Coronary artery (tissue), 2 donors: ENCODE measurements at regions not wholly inside any gene's neighbourhood (a gene's known extent, or its start where the extent isn't known, plus 50 kb on each side); places are given as distances from the start of the nearest gene placed in this dataset.

Experiments
- DNase-seq: peaks from one replicate; pipeline ENCODE4 v3.0.0-alpha.2; 2017; ENCODE audit warnings: low spot score
- H3K27ac ChIP-seq, 2 donors: fragments of 200-600 bp; sonication (generic); one replicate each; pipeline ENCODE4 v1.5.1; 2016 to 2019
- H3K4me3 ChIP-seq: fragments of 200-600 bp; sonication (generic); 2 replicates; pipeline ENCODE4 v1.5.1; 2016; ENCODE audit warnings: mild to moderate bottlenecking, moderate library complexity
- CTCF ChIP-seq: fragments of 200-600 bp; sonication (generic); IDR thresholded peaks from one replicate; pipeline ENCODE4 v1.5.1; 2019; ENCODE audit warnings: antibody characterized with exemption

GRCh38 chr6:166853371-166854325 lies 102.7 kb downstream of the RNASET2 start:
- no peak overlapping the region for H3K4me3 ChIP-seq
- no peak for TF ChIP-seq CTCF
- H3K27ac ChIP-seq: no peak overlapping the region
- no peak for DNase-seq

- H3K27ac ChIP-seq: no peak overlapping the region
- no peak for TF ChIP-seq CTCF
- no peak overlapping the region for H3K4me3 ChIP-seq
- DNase-seq: no peak
Measured at GRCh38 chr6:166852451-166852975, 103.8 kb downstream of the RNASET2 start.

DNA sequence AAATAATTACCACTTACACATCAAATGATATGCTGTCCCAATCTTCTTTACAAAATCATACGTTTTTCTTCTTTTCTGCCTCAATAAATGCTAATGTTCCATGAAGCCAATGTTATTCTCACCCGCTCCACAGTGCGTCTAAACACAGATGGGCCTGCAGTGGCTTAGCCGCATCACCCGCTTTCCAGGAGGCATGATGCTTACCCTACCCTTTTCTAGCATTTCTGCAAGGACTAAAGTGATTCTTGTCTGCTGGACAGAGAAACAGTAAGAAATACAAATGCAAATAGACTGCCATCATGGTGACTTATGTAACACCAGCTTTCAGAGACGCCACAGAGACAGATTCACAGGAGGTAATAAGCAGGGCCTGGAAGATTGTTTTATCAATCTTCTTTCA lies 104.4 kb downstream of the RNASET2 start:
- no peak overlapping the region for H3K27ac ChIP-seq
- no peak for TF ChIP-seq CTCF
- no peak overlapping the region for H3K4me3 ChIP-seq
- DNase-seq: no peak

DNA sequence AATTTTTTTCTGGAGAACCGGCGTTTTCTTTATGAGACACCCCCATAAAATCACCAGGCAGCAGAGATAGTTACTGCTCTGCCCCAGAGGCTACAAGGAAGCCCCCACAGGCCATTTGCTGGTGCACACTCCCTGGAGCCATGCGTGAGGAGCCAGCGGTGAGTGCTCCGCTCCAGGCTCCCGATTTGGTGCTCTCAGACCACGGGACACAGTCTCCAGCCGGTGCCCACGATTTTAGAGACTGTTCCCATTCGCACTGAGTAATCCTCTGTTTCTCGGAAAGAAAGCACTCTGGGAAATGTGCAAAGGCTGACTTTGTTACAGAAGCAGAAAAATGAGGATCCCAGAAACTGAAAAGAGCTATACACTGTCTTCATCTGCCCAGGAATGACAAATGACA lies 104.9 kb downstream of the RNASET2 start:
- no peak for DNase-seq
- no peak for TF ChIP-seq CTCF
- Histone ChIP-seq H3K27ac (no peak overlapping the region), H3K4me3 (no peak overlapping the region)

DNA sequence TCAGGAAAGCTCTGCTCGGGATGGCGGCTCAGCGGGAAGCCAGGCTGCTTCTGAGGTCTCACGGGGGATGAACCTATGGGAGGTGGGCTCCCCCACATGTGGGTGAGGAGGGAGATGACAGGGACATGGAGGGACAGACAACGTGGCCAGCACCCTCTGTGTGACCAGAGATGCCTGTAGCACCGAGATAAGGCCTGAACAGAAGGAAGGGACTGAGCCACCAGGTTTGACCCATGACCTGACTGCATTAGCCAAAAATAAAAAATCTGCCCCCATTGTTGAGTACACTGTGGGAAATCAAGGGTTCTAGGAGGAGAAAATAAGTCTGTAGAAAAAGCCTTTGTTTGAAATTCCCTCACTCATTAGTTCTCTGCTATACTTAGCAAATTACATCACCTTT lies 105.7 kb downstream of the RNASET2 start:
- DNase-seq: no peak
- no peak overlapping the region for H3K27ac ChIP-seq
- no peak for TF ChIP-seq CTCF

GRCh38 chr6:166849749-166850183 lies 106.6 kb downstream of the RNASET2 start:
- no peak overlapping the region for H3K27ac ChIP-seq
- TF ChIP-seq CTCF: no peak
- no peak for DNase-seq
- no peak overlapping the region for H3K4me3 ChIP-seq

More for the DNA sequence above, 105.7 kb downstream of the RNASET2 start:
- H3K4me3 ChIP-seq: no peak overlapping the region
